ENCODE measurements at regions not wholly inside any gene's neighbourhood (a gene's known extent, or its start where the extent isn't known, plus 50 kb on each side); places are given as distances from the start of the nearest gene placed in this dataset.

GRCh38 chr19:28883241-28883693 is 329.7 kb downstream of the UQCRFS1 start:
- no peak for TF ChIP-seq CTCF (IDR thresholded peaks at IDR 0.05)
- no peak for TF ChIP-seq POLR2A (IDR thresholded peaks at IDR 0.05)
